Neural progenitor cell (in vitro differentiated cells): ENCODE measurements at regions not wholly inside any gene's neighbourhood (a gene's known extent, or its start where the extent isn't known, plus 50 kb on each side); places are given as distances from the start of the nearest gene placed in this dataset.

Experiments used
- DNase-seq: peaks from one replicate; pipeline ENCODE4 v3.0.0-alpha.2; 2016; ENCODE audit warnings: low spot score
- H2AFZ ChIP-seq: fragments of 200-600 bp; sonication (generic); replicated peaks from 2 replicates; pipeline ENCODE4 v1.6.1; 2016; ENCODE audit warnings: antibody characterized with exemption
- H3F3A ChIP-seq: fragments of 200-600 bp; sonication (generic); 2 replicates; pipeline ENCODE4 v1.6.1; 2016; ENCODE audit warnings: antibody characterized with exemption, low read depth
- H3K27ac ChIP-seq: fragments of 200-600 bp; sonication (generic); 2 replicates; pipeline ENCODE4 v1.5.1; 2016; ENCODE audit warnings: mild to moderate bottlenecking
- H3K27me3 ChIP-seq: fragments of 200-600 bp; sonication (generic); 2 replicates; pipeline ENCODE4 v1.6.1; 2016; ENCODE audit warnings: mild to moderate bottlenecking, moderate library complexity
- H3K36me3 ChIP-seq: fragments of 200-600 bp; sonication (generic); 2 replicates; pipeline ENCODE4 v1.5.1; 2016
- H3K4me1 ChIP-seq: fragments of 200-600 bp; sonication (generic); 2 replicates; pipeline ENCODE4 v1.6.1; 2016; ENCODE audit warnings: mixed run types
- H3K4me2 ChIP-seq: fragments of 200-600 bp; sonication (generic); 2 replicates; pipeline ENCODE4 v1.6.1; 2016
- H3K4me3 ChIP-seq: fragments of 200-600 bp; sonication (generic); 2 replicates; pipeline ENCODE4 v1.5.1; 2016
- H3K79me2 ChIP-seq: fragments of 200-600 bp; sonication (generic); 2 replicates; pipeline ENCODE4 v1.6.1; 2016; ENCODE audit warnings: low read depth
- H3K9ac ChIP-seq: fragments of 200-600 bp; sonication (generic); 2 replicates; pipeline ENCODE4 v1.6.1; 2016
- H3K9me3 ChIP-seq: fragments of 200-600 bp; sonication (generic); 2 replicates; pipeline ENCODE4 v1.5.1; 2016; ENCODE audit warnings: low read depth
- H4K20me1 ChIP-seq: fragments of 200-600 bp; sonication (generic); 2 replicates; pipeline ENCODE4 v1.6.1; 2016; ENCODE audit warnings: low read depth
- H3K27ac Mint-ChIP-seq: 3 replicates; pipeline ENCODE4 v1.8.0; 2021; ENCODE audit warnings: mixed read lengths
- H3K27me3 Mint-ChIP-seq: 2 replicates; pipeline ENCODE4 v1.8.0; 2022; ENCODE audit warnings: low read depth, mild to moderate bottlenecking, inconsistent platforms, moderate library complexity, mixed read lengths; ENCODE audit not compliant: insufficient read depth
- H3K36me3 Mint-ChIP-seq: 3 replicates; pipeline ENCODE4 v1.8.0; 2021; ENCODE audit warnings: mixed read lengths
- H3K4me1 Mint-ChIP-seq: 3 replicates; pipeline ENCODE4 v1.8.0; 2021; ENCODE audit warnings: mixed read lengths
- H3K4me3 Mint-ChIP-seq: 3 replicates; pipeline ENCODE4 v1.8.0; 2021; ENCODE audit warnings: mild to moderate bottlenecking, moderate library complexity, mixed read lengths
- H3K9me3 Mint-ChIP-seq: 3 replicates; pipeline ENCODE4 v1.8.0; 2020; ENCODE audit warnings: mixed read lengths
- CTCF ChIP-seq: fragments of 200-600 bp; sonication (generic); IDR thresholded peaks from 2 replicates; pipeline ENCODE4 v1.5.1; 2017; ENCODE audit warnings: antibody characterized with exemption, mild to moderate bottlenecking
- EZH2 ChIP-seq: fragments of 200-600 bp; sonication (generic); IDR thresholded peaks from 2 replicates; pipeline ENCODE4 v1.6.1; 2017; ENCODE audit warnings: antibody characterized with exemption, mild to moderate bottlenecking, moderate library complexity
- EZH2phosphoT487 ChIP-seq: fragments of 200-600 bp; sonication (generic); IDR thresholded peaks from 2 replicates; pipeline ENCODE4 v1.6.1; 2017; ENCODE audit warnings: antibody characterized with exemption

- no peak overlapping the region for H3K9ac ChIP-seq
- H3K4me3 Mint-ChIP-seq, result no peak overlapping the region
- H3K4me3 ChIP-seq, result no peak overlapping the region
- H3K9me3 ChIP-seq, result no peaks in the 10 kb centered on the region
- H3F3A ChIP-seq, result no peaks in the 10 kb centered on the region
- no peaks in the 10 kb centered on the region for H4K20me1 ChIP-seq
- no peaks in the 10 kb centered on the region for H3K27me3 ChIP-seq
- no peaks in the 10 kb centered on the region for H3K27me3 Mint-ChIP-seq
- no peak for DNase-seq
- H3K27ac Mint-ChIP-seq, result no peak overlapping the region
- peaks cover 6% of the 10 kb centered on the region for H3K4me1 ChIP-seq
- no peak for TF ChIP-seq EZH2phosphoT487
- no peaks in the 10 kb centered on the region for H3K4me1 Mint-ChIP-seq
- H3K9me3 Mint-ChIP-seq, result peaks cover 2% of the 10 kb centered on the region
- H3K4me2 ChIP-seq, result no peak overlapping the region
- H3K79me2 ChIP-seq, result no peaks in the 10 kb centered on the region
- no peak overlapping the region for H2AFZ ChIP-seq
- H3K27ac ChIP-seq, result no peak overlapping the region
- H3K36me3 Mint-ChIP-seq, result peaks cover 2% of the 10 kb centered on the region
- H3K36me3 ChIP-seq, result no peaks in the 10 kb centered on the region
Measured at GRCh38 chr3:116984301-116984700, 274.7 kb downstream of the TUSC7 start.

GRCh38 chr3:116994351-116994879 is 284.8 kb downstream of the TUSC7 start:
- Mint-ChIP-seq H3K27me3 (no peaks in the 10 kb centered on the region), H3K9me3 (no peaks in the 10 kb centered on the region), H3K27ac (no peak overlapping the region), H3K4me1 (no peaks in the 10 kb centered on the region), H3K36me3 (no peaks in the 10 kb centered on the region), H3K4me3 (no peak overlapping the region)
- no peaks in the 10 kb centered on the region for H3K9me3 ChIP-seq
- peaks cover 11% of the 10 kb centered on the region for H3K4me1 ChIP-seq
- H3K4me2 ChIP-seq, result no peak overlapping the region
- H4K20me1 ChIP-seq, result no peaks in the 10 kb centered on the region
- no peaks in the 10 kb centered on the region for H3F3A ChIP-seq
- no peak for TF ChIP-seq CTCF
- no peak for TF ChIP-seq EZH2phosphoT487
- no peak for TF ChIP-seq EZH2
- H3K27ac ChIP-seq, result no peak overlapping the region
- no peak overlapping the region for H3K4me3 ChIP-seq
- no peak overlapping the region for H2AFZ ChIP-seq
- no peak overlapping the region for H3K9ac ChIP-seq
- H3K36me3 ChIP-seq, result no peaks in the 10 kb centered on the region
- H3K79me2 ChIP-seq, result no peaks in the 10 kb centered on the region
- DNase-seq, result no peak
- no peaks in the 10 kb centered on the region for H3K27me3 ChIP-seq

GRCh38 chr3:117003501-117003900 is 293.9 kb downstream of the TUSC7 start:
- no peaks in the 10 kb centered on the region for H3K9me3 Mint-ChIP-seq

More at GRCh38 chr3:117003501-117003900, 293.9 kb downstream of the TUSC7 start:
- Histone ChIP-seq H3K4me3 (no peak overlapping the region), H3K9ac (no peak overlapping the region), H2AFZ (no peak overlapping the region), H4K20me1 (no peaks in the 10 kb centered on the region), H3K4me2 (no peak overlapping the region), H3K36me3 (no peaks in the 10 kb centered on the region), H3K79me2 (no peaks in the 10 kb centered on the region), H3K27ac (no peak overlapping the region), H3K9me3 (no peaks in the 10 kb centered on the region), H3K4me1 (peaks cover 3% of the 10 kb centered on the region), H3K27me3 (no peaks in the 10 kb centered on the region), H3F3A (no peaks in the 10 kb centered on the region)
- Mint-ChIP-seq H3K36me3 (no peaks in the 10 kb centered on the region), H3K4me3 (no peak overlapping the region), H3K27ac (no peak overlapping the region), H3K27me3 (no peaks in the 10 kb centered on the region), H3K4me1 (peaks cover 4% of the 10 kb centered on the region)
- TF ChIP-seq EZH2 (no peak), EZH2phosphoT487 (no peak), CTCF (no peak)
- no peak for DNase-seq
